RWPE1 (cell line): ENCODE measurements at regions not wholly inside any gene's neighbourhood (a gene's known extent, or its start where the extent isn't known, plus 50 kb on each side); places are given as distances from the start of the nearest gene placed in this dataset.

Experiments used
- CTCF ChIA-PET: fragments of 350-600 bp; sonication (Branson Sonifier 250); formaldehyde crosslinking; extraction: SDS; loops from one replicate; lab custom pipeline; 2021; lab: Yijun Ruan, JAX
- POLR2A ChIA-PET: fragments of 400-600 bp; formaldehyde crosslinking; extraction: SDS; loops from one replicate; lab custom pipeline; 2020; ENCODE audit warnings: antibody characterized with exemption; ENCODE audit not compliant: low non-redundant PET; lab: Yijun Ruan, JAX
- DNase-seq: peaks from one replicate; pipeline ENCODE4 v3.0.0; 2012; ENCODE audit warnings: low spot score
- H3K27ac ChIP-seq: fragments of 450-650 bp; 2 replicates; pipeline ENCODE4 v1.5.1; 2017
- CTCF ChIP-seq: fragments of 450-650 bp; conservative IDR thresholded peaks from 2 replicates; pipeline ENCODE4 v1.5.1; 2017; ENCODE audit warnings: low read depth, mild to moderate bottlenecking

- H3K27ac ChIP-seq: no peak overlapping the region
- CTCF ChIA-PET: interaction anchor here (1.0 kb wide), 1 partner anchor 37 kb away, joined by 6 read pairs; no protein-coding TSS in a partner anchor
- POLR2A ChIA-PET: no interaction called here
- peak; percentile 38 for DNase-seq
- no peak for TF ChIP-seq CTCF
Measured at GRCh38 chr14:26200687-26201086, 397.1 kb downstream of the NOVA1 start.

DNA sequence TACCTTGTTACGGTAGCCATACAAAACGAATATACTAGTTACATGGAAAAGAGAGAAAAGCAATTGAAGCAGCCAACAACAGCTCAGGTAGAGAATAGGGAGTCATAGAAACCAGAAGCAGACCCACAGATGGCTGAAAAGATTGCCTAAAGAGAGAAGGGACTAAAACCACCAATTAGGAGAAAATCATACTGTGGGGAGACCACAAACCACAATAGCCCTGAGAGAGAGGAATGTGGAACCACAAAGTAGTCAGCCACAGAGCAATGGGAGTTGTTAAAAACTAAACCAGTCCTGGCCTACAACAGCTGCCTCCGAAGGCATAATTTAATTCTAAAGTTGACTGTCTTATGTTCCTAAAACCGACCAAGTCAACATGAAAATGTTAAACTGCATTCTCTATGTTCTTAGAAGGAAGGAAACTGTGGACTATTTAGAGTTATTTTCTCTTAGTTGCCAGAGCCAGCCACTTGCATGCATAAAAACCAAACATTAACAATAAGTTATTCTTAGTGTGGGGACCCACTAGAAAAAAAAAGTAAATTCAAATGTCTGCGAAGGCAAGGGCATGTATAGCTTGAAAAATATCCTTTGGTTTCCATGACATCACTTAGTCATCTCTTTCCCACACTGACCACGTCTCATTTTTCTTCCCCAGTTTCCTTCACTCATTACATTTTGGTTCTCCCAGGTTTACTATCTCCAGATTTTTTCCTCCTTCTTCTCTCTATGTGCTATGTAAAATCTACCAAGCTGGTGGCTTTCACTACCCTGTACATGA lies 398.1 kb downstream of the NOVA1 start:
- POLR2A ChIA-PET: no interaction called here
- no peak for DNase-seq
- H3K27ac ChIP-seq: no peak overlapping the region
- no peak for TF ChIP-seq CTCF
- CTCF ChIA-PET: interaction anchor here (1.0 kb wide), 1 partner anchor 36 kb away, joined by 6 read pairs; no protein-coding TSS in a partner anchor

DNA sequence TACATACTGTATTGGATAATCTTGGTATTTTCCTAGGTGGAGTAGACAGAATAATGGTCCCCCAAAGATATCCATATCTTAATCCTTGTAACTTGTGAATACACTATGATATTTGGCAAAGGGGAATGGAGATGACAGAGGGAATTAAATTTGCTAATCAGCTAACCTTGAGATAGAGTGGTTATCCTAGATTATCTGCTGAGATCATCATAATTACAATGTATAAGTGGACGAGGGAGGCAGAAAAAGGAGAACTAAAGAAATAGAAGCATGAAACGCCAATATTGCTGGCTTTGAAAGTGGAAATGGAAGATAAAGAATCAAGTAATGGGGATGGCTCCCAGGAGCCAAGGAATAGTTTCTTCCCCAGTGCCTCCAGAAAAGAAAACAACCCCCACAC lies 398.7 kb downstream of the NOVA1 start:
- POLR2A ChIA-PET: no interaction called here
- no peak for TF ChIP-seq CTCF
- H3K27ac ChIP-seq: no peak overlapping the region
- DNase-seq: no peak
- CTCF ChIA-PET: no interaction called here

- no peak for TF ChIP-seq CTCF
- CTCF ChIA-PET: no interaction called here
- no peak for DNase-seq
- POLR2A ChIA-PET: no interaction called here
- no peak overlapping the region for H3K27ac ChIP-seq
Measured at GRCh38 chr14:26194816-26195215, 403.0 kb downstream of the NOVA1 start.

DNA sequence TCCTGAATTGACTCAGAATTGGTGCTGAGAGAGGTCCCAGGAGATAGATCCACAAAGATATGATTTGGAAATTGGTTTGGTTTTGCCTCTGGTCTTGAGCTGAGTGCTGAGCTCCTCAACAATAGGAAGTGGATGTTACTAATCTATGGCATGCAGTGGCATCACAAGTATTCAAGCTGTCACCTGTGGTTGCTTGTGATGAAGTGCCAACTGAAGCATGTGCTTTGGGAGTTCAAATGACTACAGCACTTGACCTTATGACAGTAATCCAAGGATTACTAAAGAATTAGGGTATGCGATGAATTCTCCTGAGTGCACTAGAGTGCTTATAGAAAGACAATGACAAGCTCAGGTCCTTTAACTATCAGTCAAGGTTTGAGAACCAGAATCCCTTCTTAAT lies 406.2 kb downstream of the NOVA1 start:
- no peak for DNase-seq
- ChIA-PET CTCF (interaction anchor here (0.6 kb wide), 1 partner anchor 774 kb away, joined by 3 read pairs; no protein-coding TSS in a partner anchor), POLR2A (no interaction called here)
- H3K27ac ChIP-seq: no peak overlapping the region
- TF ChIP-seq CTCF: no peak

- no peak for DNase-seq
- H3K27ac ChIP-seq: no peak overlapping the region
- ChIA-PET CTCF (no interaction called here), POLR2A (no interaction called here)
- no peak for TF ChIP-seq CTCF
Measured at GRCh38 chr14:26191123-26191522, 406.7 kb downstream of the NOVA1 start.
